NCI-H1694 (cell line): ENCODE measurements at regions not wholly inside any gene's neighbourhood (a gene's known extent, or its start where the extent isn't known, plus 50 kb on each side); places are given as distances from the start of the nearest gene placed in this dataset.
"Not testable (repeated sequence)": the region's sequence is repeated elsewhere in the genome, so short reads cannot be mapped to it uniquely, and the experiment has no call there.

ENCODE experiments used
- DNase-seq: peaks from one replicate; lab custom pipeline; 2025; lab: John Stamatoyannopoulos, UW

DNA sequence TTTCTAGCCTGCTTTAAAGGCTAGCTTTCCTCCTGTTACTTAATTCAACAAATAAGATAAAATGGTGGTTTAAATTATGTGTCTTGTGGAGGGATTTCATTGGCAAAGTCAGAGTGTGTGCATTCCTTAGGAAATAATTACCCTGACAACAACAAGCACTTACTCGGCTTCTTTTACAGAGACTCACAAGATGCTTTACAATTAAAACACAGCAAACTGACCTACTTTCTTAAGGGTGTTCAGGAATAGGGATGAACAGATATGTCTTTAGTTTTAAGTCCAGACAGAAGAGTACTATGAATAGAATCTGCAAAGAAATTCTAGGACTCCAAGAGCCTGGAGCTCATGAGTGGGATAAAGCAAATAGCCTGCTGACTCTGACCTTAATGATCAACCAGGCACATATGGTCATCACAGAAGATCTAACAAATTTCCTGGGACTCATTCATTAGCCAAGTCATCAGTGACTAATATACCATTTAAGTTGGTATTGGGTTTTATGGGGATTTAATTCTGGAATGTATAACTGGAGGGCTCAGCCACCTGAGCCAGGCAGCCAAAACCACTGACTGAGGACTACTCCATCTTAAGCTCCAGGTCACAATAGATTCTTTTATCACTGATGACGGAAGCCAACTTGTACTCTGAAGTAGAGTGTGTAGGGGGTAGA, 161.8 kb upstream of the RIMS1 start:
- DNase-seq: no peak

GRCh38 chr6:71725126-71725470, 161.3 kb upstream of the RIMS1 start:
- no peak for DNase-seq

- DNase-seq: no peak
These were observed 160.2 kb upstream of the RIMS1 start for GRCh38 chr6:71726121-71726520.

DNA sequence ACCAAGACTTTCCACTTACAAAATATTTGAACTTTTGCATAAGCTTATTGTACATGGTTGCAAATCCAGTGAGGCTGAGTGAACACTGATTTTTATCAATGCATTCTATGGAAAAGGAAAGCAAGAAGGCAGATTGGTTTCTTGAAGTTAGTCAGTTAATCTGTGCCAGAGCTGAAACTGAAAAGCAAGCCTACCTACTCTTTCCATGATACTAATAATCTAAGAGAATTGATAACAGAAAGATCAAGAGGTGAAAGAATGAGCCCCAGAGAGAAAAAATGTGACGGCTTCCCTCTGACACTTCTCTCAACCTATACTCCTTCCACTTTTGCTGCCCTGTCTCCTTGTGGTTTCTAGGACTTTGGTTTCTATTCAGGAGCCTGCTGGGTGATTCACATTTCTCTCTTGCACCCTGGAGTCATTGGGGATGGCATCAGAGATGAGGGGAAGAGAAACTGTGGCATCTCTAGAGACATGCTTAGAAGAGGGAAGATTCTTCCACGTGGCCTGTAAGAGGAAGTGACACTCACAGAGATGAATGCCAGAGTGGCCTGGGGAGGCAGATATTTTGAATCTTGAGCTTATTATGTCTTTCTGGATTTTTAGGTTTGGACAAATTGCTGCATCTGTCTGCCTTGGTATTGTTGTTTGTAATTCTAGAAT, 158.6 kb upstream of the RIMS1 start:
- no peak for DNase-seq

DNA sequence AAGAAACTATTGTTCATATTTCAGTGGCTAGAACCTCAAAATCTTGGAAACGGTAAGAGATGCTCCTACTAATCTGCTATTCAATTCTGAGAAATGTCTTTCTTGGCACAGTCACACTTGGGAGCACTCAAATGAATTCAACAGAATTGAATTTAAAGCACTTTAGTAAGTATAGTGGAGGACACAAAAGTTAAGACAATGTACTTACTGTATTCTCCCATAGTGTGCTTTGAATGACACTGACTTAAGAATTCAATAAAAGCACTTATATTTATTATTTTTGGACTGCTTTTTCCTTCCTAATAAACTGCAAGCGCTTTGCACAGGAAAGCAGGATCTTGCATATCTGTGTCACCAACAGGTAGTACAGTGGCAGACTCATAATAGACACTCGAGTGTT, 156.1 kb upstream of the RIMS1 start:
- no peak for DNase-seq

- DNase-seq: no peak
These were observed 152.1 kb upstream of the RIMS1 start for GRCh38 chr6:71733970-71734899.

DNA sequence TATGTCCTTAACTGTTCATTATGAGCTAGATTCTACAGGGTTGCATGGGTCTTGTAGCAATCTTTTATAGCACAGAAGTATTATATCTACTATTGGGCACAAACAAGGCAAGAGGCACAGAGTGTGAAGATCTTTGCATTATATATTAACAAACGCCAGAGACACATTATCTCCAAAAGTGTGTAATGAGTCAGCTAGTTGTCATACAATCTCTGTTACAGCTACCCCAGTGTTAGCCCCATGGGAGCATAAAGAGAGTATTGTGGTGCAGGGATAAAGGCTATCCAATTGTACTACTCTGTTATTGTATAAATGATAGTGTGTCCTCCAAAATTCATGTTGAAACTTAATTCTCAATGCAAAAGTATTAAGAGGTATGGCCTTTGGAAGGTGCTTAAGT, 148.4 kb upstream of the RIMS1 start:
- DNase-seq: no peak

DNA sequence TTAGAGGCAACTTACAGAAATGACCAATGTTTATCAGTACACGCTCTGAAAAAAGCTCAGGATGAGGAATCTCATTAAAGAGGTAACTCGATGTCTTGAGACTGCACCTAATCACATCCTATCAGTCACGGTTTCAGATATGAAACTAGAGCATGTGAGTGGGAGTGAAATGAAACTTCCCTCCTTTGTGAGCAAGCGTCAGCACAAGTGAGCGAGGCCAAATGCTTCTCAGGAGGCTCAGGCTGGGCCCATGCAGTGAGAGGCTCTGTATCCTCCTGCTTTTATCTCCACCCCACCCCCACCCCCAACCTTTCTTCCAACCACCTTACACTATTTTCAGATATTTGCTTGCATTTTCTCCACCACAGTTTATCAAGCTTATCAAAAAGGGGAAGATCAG, 140.8 kb upstream of the RIMS1 start:
- no peak for DNase-seq

GRCh38 chr6:71766146-71766760, 120.1 kb upstream of the RIMS1 start:
- DNase-seq: no peak

DNA sequence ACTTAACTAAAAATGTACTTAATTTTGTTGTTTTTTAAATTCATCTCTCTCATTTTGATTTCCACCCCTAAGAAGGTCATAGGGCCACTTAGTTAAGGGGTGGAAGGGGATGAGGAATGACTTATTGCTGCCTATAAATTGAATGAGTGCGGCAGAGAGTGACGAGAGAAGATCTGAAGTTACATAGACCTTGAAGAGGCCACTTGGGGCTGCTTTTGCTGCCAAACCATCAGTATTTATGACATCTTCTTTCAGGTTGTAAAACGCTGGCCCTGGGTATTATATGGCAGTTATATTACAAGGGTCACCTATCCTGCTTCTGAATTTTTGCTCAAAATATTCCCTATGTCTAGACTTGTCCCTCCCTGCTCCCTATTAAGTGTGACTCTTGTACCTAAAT, 119.6 kb upstream of the RIMS1 start:
- no peak for DNase-seq

DNA sequence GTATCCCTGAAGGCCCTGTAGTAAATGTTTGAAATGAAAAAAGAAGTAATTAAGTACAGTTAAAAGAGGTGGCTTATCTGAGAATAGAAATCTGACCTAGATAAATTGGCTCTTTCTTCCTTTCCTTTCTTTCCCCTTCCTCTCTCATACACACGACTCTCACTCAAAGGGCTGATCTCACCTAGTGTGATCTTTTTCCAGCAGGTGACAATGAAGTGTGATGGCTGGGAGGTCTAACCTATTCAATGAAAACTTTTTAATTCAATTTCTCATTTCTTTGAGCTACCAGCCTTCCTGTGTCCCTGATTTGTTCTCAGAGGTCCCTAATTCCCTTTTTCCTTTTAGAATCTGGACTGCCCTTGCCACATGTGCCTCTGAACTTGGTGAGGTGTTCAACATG, 118.0 kb upstream of the RIMS1 start:
- no peak for DNase-seq

DNA sequence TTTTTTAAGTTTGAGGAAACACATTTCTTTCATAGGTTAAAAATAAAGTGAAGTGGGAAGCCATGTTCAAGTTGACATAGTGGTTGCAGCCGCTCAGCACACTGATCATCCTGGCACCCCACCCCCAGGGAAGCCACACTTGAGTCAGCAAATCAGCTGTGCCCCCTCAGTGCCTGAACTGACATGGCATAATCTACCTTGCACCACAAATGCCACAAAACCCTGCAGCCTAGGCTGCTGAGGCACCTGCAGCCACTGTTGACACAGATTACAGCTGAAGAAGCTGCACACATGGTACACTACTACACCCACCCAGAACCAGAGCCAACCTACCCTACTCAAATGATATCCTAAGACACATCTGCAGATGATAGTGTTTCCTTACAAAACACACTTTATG, 77.5 kb upstream of the RIMS1 start:
- no peak for DNase-seq

- no peak for DNase-seq
These were observed 75.5 kb upstream of the RIMS1 start for GRCh38 chr6:71810880-71811279.

GRCh38 chr6:71822625-71823024, 63.7 kb upstream of the RIMS1 start:
- DNase-seq: no peak

GRCh38 chr6:71832110-71832764, 54.1 kb upstream of the RIMS1 start:
- DNase-seq: not testable (repeated sequence)
